ENCODE measurements at regions not wholly inside any gene's neighbourhood (a gene's known extent, or its start where the extent isn't known, plus 50 kb on each side); places are given as distances from the start of the nearest gene placed in this dataset.

GRCh38 chr2:878245-878930 lies 72.3 kb upstream of the SNTG2 start:
- Histone ChIP-seq H3K4me2 (ENCODE audit: low read depth, low read length) (no peak overlapping the region), H3K9ac (ENCODE audit: insufficient read depth, low read depth, low read length) (no peak overlapping the region), H3K9me3 (ENCODE audit: low read length) (no peaks in the 10 kb centered on the region), H3K27ac (ENCODE audit: extremely low read length, insufficient read depth, low read length) (no peak overlapping the region), H2AFZ (ENCODE audit: low read length) (no peak overlapping the region), H3K4me3 (replicated peaks in 1 of 3; ENCODE audit: insufficient read depth in 1 of 3, low read depth in 2 of 3, low read length in 3 of 3) (no peak overlapping the region), H4K20me1 (ENCODE audit: insufficient read depth, low read length) (no peaks in the 10 kb centered on the region), H3K79me2 (ENCODE audit: insufficient read depth, low read length) (no peaks in the 10 kb centered on the region), H3K36me3 (replicated peaks in 1 of 2; ENCODE audit: control insufficient read depth in 1 of 2, insufficient read depth in 2 of 2, low read length in 2 of 2) (no peaks in the 10 kb centered on the region), H3K27me3 (ENCODE audit: control insufficient read depth in 1 of 2, insufficient read depth in 2 of 2, low read length in 2 of 2) (peaks cover 8 to 86% of the 10 kb centered on the region in 2 experiments; a peak in 4 of 5 replicates), H3K4me1 (ENCODE audit: insufficient read depth, low read length) (no peaks in the 10 kb centered on the region)
- FAIRE-seq: no peak
- ChIA-PET CTCF (ENCODE audit: low intra/inter-chr PET ratio, low total read pairs) (no interaction called here), POLR2A (no interaction called here)
- no peak for DNase-seq (ENCODE audit: low spot score)
- no peak for ATAC-seq
- WGBS (ENCODE audit: low lambda C conversion rate): 37% methylated on average over 11 of the region's 11 CpGs
- no TSS peak for BruUV-seq (replicated peaks)
- TF ChIP-seq NFRKB (IDR thresholded peaks at IDR 0.05) (no peak), ZNF333 (CRISPR knock-in tag; IDR thresholded peaks at IDR 0.05; ENCODE audit: borderline replicate concordance) (no peak), AFF4 (CRISPR knock-in tag; IDR thresholded peaks at IDR 0.05) (no peak), AHDC1 (CRISPR knock-in tag; IDR thresholded peaks at IDR 0.05; ENCODE audit: borderline replicate concordance) (no peak), ZNF180 (CRISPR knock-in tag; IDR thresholded peaks at IDR 0.05; ENCODE audit: borderline replicate concordance, low read depth) (no peak), FOXA3 (CRISPR knock-in tag; IDR thresholded peaks at IDR 0.05) (no peak), ZNF615 (CRISPR knock-in tag; IDR thresholded peaks at IDR 0.05; ENCODE audit: borderline replicate concordance) (no peak), ZNF530 (CRISPR knock-in tag; IDR thresholded peaks at IDR 0.05; ENCODE audit: low read depth) (no peak), RNF2 (conservative IDR thresholded peaks at IDR 0.05; ENCODE audit: low read depth) (no peak)
- in situ Hi-C loops (cut with HindIII; ENCODE audit: extremely low pct_ligation_motif_present, low pct_unique_long_range_greater_than_20kb) (no loop called here), intact Hi-C loops (cut with micrococcal nuclease; ENCODE audit: unreplicated experiment) (no loop called here)
